ENCODE measurements at regions not wholly inside any gene's neighbourhood (a gene's known extent, or its start where the extent isn't known, plus 50 kb on each side); places are given as distances from the start of the nearest gene placed in this dataset.

GRCh38 chr10:113292086-113292485 is 260.8 kb upstream of the HABP2 start:
- no peak for ATAC-seq

GRCh38 chr10:113292743-113293142 is 260.1 kb upstream of the HABP2 start:
- no peak for ATAC-seq

- ATAC-seq = no peak
These were observed 259.7 kb upstream of the HABP2 start for GRCh38 chr10:113293167-113293566.

GRCh38 chr10:113294868-113295267 is 258.0 kb upstream of the HABP2 start:
- ATAC-seq = no peak

- ATAC-seq = no peak
These were observed 255.6 kb upstream of the HABP2 start for GRCh38 chr10:113297226-113297625.

GRCh38 chr10:113298616-113299015 is 254.2 kb upstream of the HABP2 start:
- no peak for ATAC-seq

- no peak for ATAC-seq
These were observed 252.7 kb upstream of the HABP2 start for GRCh38 chr10:113300201-113300600.

GRCh38 chr10:113300617-113301016 is 252.2 kb upstream of the HABP2 start:
- peak in 1 of 2 donors; percentile 4 for ATAC-seq

GRCh38 chr10:113301342-113301984 is 251.4 kb upstream of the HABP2 start:
- no peak for ATAC-seq

GRCh38 chr10:113302062-113302461 is 250.8 kb upstream of the HABP2 start:
- no peak for ATAC-seq

GRCh38 chr10:113303544-113304146 is 249.2 kb upstream of the HABP2 start:
- ATAC-seq = no peak

- ATAC-seq = no peak
These were observed 248.1 kb upstream of the HABP2 start for GRCh38 chr10:113304726-113305125.

GRCh38 chr10:113305871-113306270 is 247.0 kb upstream of the HABP2 start:
- no peak for ATAC-seq

GRCh38 chr10:113309791-113310190 is 243.1 kb upstream of the HABP2 start:
- ATAC-seq = no peak

- no peak for ATAC-seq
These were observed 242.5 kb upstream of the HABP2 start for GRCh38 chr10:113310347-113310746.

GRCh38 chr10:113313048-113313602 is 239.7 kb upstream of the HABP2 start:
- ATAC-seq = no peak

GRCh38 chr10:113313722-113314121 is 239.1 kb upstream of the HABP2 start:
- ATAC-seq = no peak

- no peak for ATAC-seq
These were observed 236.3 kb upstream of the HABP2 start for GRCh38 chr10:113316506-113316905.

GRCh38 chr10:113317489-113317888 is 235.4 kb upstream of the HABP2 start:
- no peak for ATAC-seq

GRCh38 chr10:113319479-113319878 is 233.4 kb upstream of the HABP2 start:
- no peak for ATAC-seq

- ATAC-seq = no peak
These were observed 232.6 kb upstream of the HABP2 start for GRCh38 chr10:113320211-113320610.

- ATAC-seq = no peak
These were observed 231.9 kb upstream of the HABP2 start for GRCh38 chr10:113320987-113321386.

GRCh38 chr10:113322843-113323242 is 230.0 kb upstream of the HABP2 start:
- no peak for ATAC-seq

GRCh38 chr10:113323985-113324384 is 228.9 kb upstream of the HABP2 start:
- ATAC-seq = no peak

All from activated CD4-positive, CD25-positive, alpha-beta regulatory T cell treated with anti-CD3 and anti-CD28 coated beads, Interleukin-2, amount 50 U/mL, for 24 hours (primary cell).